ENCODE measurements at regions not wholly inside any gene's neighbourhood (a gene's known extent, or its start where the extent isn't known, plus 50 kb on each side); places are given as distances from the start of the nearest gene placed in this dataset.

- no peak for TF ChIP-seq POLR2A (IDR thresholded peaks at IDR 0.05; ENCODE audit: borderline replicate concordance, extremely low read depth, insufficient read depth, insufficient read length)
These were observed 199.1 kb downstream of the CENPW start (continued) for GRCh38 chr6:126539022-126539421.

- intact Hi-C loops (cut with micrococcal nuclease), result no loop called here
- Histone ChIP-seq H3K9ac (ENCODE audit: low read length) (no peak overlapping the region), H3K36me3 (ENCODE audit: control insufficient read depth in 1 of 2, insufficient read depth in 2 of 2, low read length in 2 of 2) (no peaks in the 10 kb centered on the region), H3K9me3 (ENCODE audit: control insufficient read depth in 1 of 2, insufficient read depth in 1 of 2, low read depth in 1 of 2, low read length in 2 of 2) (no peaks in the 10 kb centered on the region), H3K9me2 (ENCODE audit: insufficient read depth) (no peaks in the 10 kb centered on the region), H4K20me1 (ENCODE audit: insufficient read depth) (no peaks in the 10 kb centered on the region), H3K27me3 (ENCODE audit: insufficient read depth, low read length) (no peaks in the 10 kb centered on the region), H3K4me1 (ENCODE audit: control insufficient read depth in 1 of 2, insufficient read depth in 2 of 2, low read length in 2 of 2) (peaks cover 3 to 29% of the 10 kb centered on the region in 2 experiments; a peak in 2 of 4 replicates), H3K79me2 (ENCODE audit: insufficient read depth, low read length) (no peaks in the 10 kb centered on the region), H3K4me2 (ENCODE audit: low read length) (no peak overlapping the region), H3K4me3 (replicated peaks in 1 of 2; ENCODE audit: low read depth in 1 of 2, low read length in 2 of 2) (no peak overlapping the region), H3K27ac (ENCODE audit: low read depth, low read length) (no peak overlapping the region), H2AFZ (ENCODE audit: low read depth, low read length, poor library complexity, severe bottlenecking) (no peak overlapping the region)
- POLR2A ChIA-PET, result no interaction called here
- RAD21 ChIA-PET (ENCODE audit: low non-redundant PET in 1 of 2, low total read pairs in 2 of 2, uncharacterized antibody in 2 of 2, unreplicated experiment in 2 of 2), result no interaction called here
- TF ChIP-seq ZBTB33 (IDR thresholded peaks at IDR 0.05; ENCODE audit: extremely low read depth, insufficient replicate concordance, low read length) (no peak), CEBPB (IDR thresholded peaks at IDR 0.05; ENCODE audit: low read depth) (no peak)
- CTCF ChIA-PET, result no interaction called here
- BruUV-seq (replicated peaks), result no TSS peak
- ATAC-seq, result no peak
- no peak for DNase-seq (ENCODE audit: low read depth, low spot score)
These were observed 200.2 kb downstream of the CENPW start for GRCh38 chr6:126540161-126540560.

- POLR2A ChIA-PET, result no interaction called here
- peak overlapping the region; percentile 57 for H2AFZ ChIP-seq (ENCODE audit: low read depth, low read length, poor library complexity, severe bottlenecking)
- BruUV-seq (replicated peaks), result no TSS peak
- no peaks in the 10 kb centered on the region for H3K79me2 ChIP-seq (ENCODE audit: insufficient read depth, low read length)
- H4K20me1 ChIP-seq (ENCODE audit: insufficient read depth), result no peaks in the 10 kb centered on the region
- H3K4me2 ChIP-seq (ENCODE audit: low read length), result peak overlapping the region; percentile 48
- intact Hi-C loops (cut with micrococcal nuclease), result no loop called here
- H3K27me3 ChIP-seq (ENCODE audit: insufficient read depth, low read length), result no peaks in the 10 kb centered on the region
- no peaks in the 10 kb centered on the region for H3K36me3 ChIP-seq (ENCODE audit: control insufficient read depth in 1 of 2, insufficient read depth in 2 of 2, low read length in 2 of 2)
- ATAC-seq, result peak; percentile 60
- DNase-seq (ENCODE audit: low read depth, low spot score), result no peak
- H3K27ac ChIP-seq (ENCODE audit: low read depth, low read length), result peak overlapping the region; percentile 26; the same call in 1 of the 2 replicates
- H3K4me3 ChIP-seq (replicated peaks in 1 of 2; ENCODE audit: low read depth in 1 of 2, low read length in 2 of 2), result no peak overlapping the region
- H3K4me1 ChIP-seq (ENCODE audit: control insufficient read depth in 1 of 2, insufficient read depth in 2 of 2, low read length in 2 of 2), result peaks cover 3 to 32% of the 10 kb centered on the region in 2 experiments; a peak in 2 of 4 replicates
- CTCF ChIA-PET, result no interaction called here
- H3K9me2 ChIP-seq (ENCODE audit: insufficient read depth), result no peaks in the 10 kb centered on the region
- H3K9ac ChIP-seq (ENCODE audit: low read length), result no peak overlapping the region
- RAD21 ChIA-PET (ENCODE audit: low non-redundant PET in 1 of 2, low total read pairs in 2 of 2, uncharacterized antibody in 2 of 2, unreplicated experiment in 2 of 2), result no interaction called here
- H3K9me3 ChIP-seq (ENCODE audit: control insufficient read depth in 1 of 2, insufficient read depth in 1 of 2, low read depth in 1 of 2, low read length in 2 of 2), result no peaks in the 10 kb centered on the region
- TF ChIP-seq ELF1 (IDR thresholded peaks at IDR 0.05; ENCODE audit: borderline replicate concordance, low read depth) (no peak), MAX (IDR thresholded peaks at IDR 0.05) (no peak), REST (IDR thresholded peaks at IDR 0.05; ENCODE audit: low read depth) (no peak), SP1 (IDR thresholded peaks at IDR 0.05; ENCODE audit: low read depth) (peak; percentile 64), SRF (IDR thresholded peaks at IDR 0.05; ENCODE audit: low read depth) (peak; percentile 21; the same call in 1 of the 2 replicates), RAD21 (IDR thresholded peaks at IDR 0.05; ENCODE audit: low read depth) (peak; percentile 9; the same call in 1 of the 2 replicates), ZFX (IDR thresholded peaks at IDR 0.05) (no peak), CEBPB (IDR thresholded peaks at IDR 0.05; ENCODE audit: low read depth) (peak; percentile 70), TCF7L2 (IDR thresholded peaks at IDR 0.05; ENCODE audit: borderline replicate concordance, extremely low read depth, insufficient read depth, insufficient read length) (no peak), ATF3 (IDR thresholded peaks at IDR 0.05) (peak; percentile 45; the same call in 1 of the 2 replicates), JUND (IDR thresholded peaks at IDR 0.05) (peak; percentile 80)
These were observed 202.0 kb downstream of the CENPW start for GRCh38 chr6:126541806-126542491.
